ENCODE measurements at regions not wholly inside any gene's neighbourhood (a gene's known extent, or its start where the extent isn't known, plus 50 kb on each side); places are given as distances from the start of the nearest gene placed in this dataset.

GRCh38 chr2:38192976-38193375 is 117.0 kb upstream of the CYP1B1 start:
- TF ChIP-seq CTCF (conservative IDR thresholded peaks at IDR 0.05 in 1 of 2, IDR thresholded peaks at IDR 0.05 in 1 of 2; ENCODE audit: low read depth in 1 of 2, low read length in 2 of 2) (no peak), EZH2 (IDR thresholded peaks at IDR 0.05; ENCODE audit: low read length, missing control alignments) (no peak)
